Endothelial cell (in vitro differentiated cells): ENCODE measurements at regions not wholly inside any gene's neighbourhood (a gene's known extent, or its start where the extent isn't known, plus 50 kb on each side); places are given as distances from the start of the nearest gene placed in this dataset.

Experiments
- DNase-seq: peaks from one replicate; pipeline ENCODE4 v3.0.0; 2021; ENCODE audit warnings: low spot score
- H3K27ac Mint-ChIP-seq: one replicate; pipeline ENCODE4 v1.8.0; 2021; ENCODE audit warnings: mixed read lengths, inconsistent platforms; ENCODE audit not compliant: unreplicated experiment
- H3K27me3 Mint-ChIP-seq: one replicate; pipeline ENCODE4 v1.8.0; 2021; ENCODE audit warnings: mild to moderate bottlenecking, moderate library complexity, mixed read lengths, inconsistent platforms; ENCODE audit not compliant: unreplicated experiment
- H3K36me3 Mint-ChIP-seq: one replicate; pipeline ENCODE4 v1.8.0; 2021; ENCODE audit warnings: mild to moderate bottlenecking, low read depth, mixed read lengths, inconsistent platforms; ENCODE audit not compliant: unreplicated experiment
- H3K4me1 Mint-ChIP-seq: one replicate; pipeline ENCODE4 v1.8.0; 2021; ENCODE audit warnings: mild to moderate bottlenecking, mixed read lengths, inconsistent platforms; ENCODE audit not compliant: unreplicated experiment
- H3K4me3 Mint-ChIP-seq: one replicate; pipeline ENCODE4 v1.8.0; 2021; ENCODE audit warnings: mild to moderate bottlenecking, mixed read lengths, inconsistent platforms; ENCODE audit not compliant: unreplicated experiment
- H3K9me3 Mint-ChIP-seq: one replicate; pipeline ENCODE4 v1.8.0; 2021; ENCODE audit warnings: mixed read lengths, inconsistent platforms; ENCODE audit not compliant: unreplicated experiment
- TF ChIP-seq, protein P1 (sequence below): fragments of 200-600 bp; sonication (generic); IDR thresholded peaks from one replicate; pipeline ENCODE4 v1.5.0; 2021; ENCODE audit warnings: antibody characterized with exemption; ENCODE audit not compliant: unreplicated experiment

DNA sequence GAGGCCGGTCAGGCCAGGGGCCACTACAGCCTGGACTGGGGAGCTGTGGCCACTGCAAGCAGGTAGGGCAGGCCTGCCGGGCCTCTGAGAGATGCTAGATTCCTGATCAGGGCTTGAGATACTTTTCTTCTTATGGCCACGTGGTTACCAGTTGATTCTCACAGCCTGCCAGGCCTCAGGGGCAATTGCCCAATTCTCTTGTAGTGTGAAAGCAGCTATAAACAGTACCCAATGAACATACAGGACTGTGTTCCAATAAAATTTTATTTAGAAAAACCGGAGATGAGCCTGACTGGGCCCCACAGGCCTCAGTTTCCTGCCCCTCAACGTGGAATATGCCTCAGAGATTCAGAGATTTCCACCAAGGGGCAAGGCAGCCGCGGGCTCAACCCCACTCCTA, 475.2 kb downstream of the TCERG1L start:
- no peak for DNase-seq
- H3K27ac Mint-ChIP-seq = no peak overlapping the region
- H3K36me3 Mint-ChIP-seq = peaks cover 7% of the 10 kb centered on the region
- peaks cover 64% of the 10 kb centered on the region for H3K9me3 Mint-ChIP-seq
- H3K4me3 Mint-ChIP-seq = no peak overlapping the region
- peaks cover 17% of the 10 kb centered on the region for H3K27me3 Mint-ChIP-seq
- TF ChIP-seq, protein P1, sequence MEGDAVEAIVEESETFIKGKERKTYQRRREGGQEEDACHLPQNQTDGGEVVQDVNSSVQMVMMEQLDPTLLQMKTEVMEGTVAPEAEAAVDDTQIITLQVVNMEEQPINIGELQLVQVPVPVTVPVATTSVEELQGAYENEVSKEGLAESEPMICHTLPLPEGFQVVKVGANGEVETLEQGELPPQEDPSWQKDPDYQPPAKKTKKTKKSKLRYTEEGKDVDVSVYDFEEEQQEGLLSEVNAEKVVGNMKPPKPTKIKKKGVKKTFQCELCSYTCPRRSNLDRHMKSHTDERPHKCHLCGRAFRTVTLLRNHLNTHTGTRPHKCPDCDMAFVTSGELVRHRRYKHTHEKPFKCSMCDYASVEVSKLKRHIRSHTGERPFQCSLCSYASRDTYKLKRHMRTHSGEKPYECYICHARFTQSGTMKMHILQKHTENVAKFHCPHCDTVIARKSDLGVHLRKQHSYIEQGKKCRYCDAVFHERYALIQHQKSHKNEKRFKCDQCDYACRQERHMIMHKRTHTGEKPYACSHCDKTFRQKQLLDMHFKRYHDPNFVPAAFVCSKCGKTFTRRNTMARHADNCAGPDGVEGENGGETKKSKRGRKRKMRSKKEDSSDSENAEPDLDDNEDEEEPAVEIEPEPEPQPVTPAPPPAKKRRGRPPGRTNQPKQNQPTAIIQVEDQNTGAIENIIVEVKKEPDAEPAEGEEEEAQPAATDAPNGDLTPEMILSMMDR = no peak
- no peaks in the 10 kb centered on the region for H3K4me1 Mint-ChIP-seq

DNA sequence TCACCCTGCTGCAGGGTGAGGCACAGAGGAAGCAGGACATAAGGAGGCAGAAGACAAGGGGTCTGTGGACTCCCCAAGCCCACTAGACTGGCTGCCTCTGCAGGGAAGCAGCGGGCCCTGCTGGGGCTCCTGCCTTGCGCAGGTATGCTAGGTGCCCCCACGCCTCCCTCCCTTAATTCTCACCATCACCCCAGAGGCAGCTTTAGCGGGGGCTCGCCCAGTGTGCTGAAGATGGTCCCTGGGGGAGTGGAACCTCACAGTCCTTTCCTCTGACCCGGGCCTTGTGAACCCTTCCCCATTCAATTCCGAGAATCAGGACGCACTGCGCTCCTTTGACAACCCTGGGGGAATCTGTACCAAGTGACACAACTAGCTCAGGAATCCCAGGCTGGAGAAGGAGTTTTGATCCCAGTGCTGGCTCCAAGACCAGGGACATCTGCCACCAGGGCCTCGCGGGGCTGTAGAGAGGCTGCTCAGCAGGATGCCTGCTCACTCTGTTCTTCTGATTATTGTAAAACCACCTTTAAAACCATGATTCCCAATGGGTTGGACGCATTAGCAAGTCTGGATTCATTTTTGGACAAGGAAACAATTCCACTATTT, 468.4 kb downstream of the TCERG1L start:
- TF ChIP-seq, protein P1 = no peak
- DNase-seq = no peak
- H3K4me1 Mint-ChIP-seq = no peaks in the 10 kb centered on the region
- no peak overlapping the region for H3K27ac Mint-ChIP-seq
- no peak overlapping the region for H3K4me3 Mint-ChIP-seq
- peaks cover 7% of the 10 kb centered on the region for H3K27me3 Mint-ChIP-seq
- peaks cover 39% of the 10 kb centered on the region for H3K9me3 Mint-ChIP-seq
- H3K36me3 Mint-ChIP-seq = no peaks in the 10 kb centered on the region

DNA sequence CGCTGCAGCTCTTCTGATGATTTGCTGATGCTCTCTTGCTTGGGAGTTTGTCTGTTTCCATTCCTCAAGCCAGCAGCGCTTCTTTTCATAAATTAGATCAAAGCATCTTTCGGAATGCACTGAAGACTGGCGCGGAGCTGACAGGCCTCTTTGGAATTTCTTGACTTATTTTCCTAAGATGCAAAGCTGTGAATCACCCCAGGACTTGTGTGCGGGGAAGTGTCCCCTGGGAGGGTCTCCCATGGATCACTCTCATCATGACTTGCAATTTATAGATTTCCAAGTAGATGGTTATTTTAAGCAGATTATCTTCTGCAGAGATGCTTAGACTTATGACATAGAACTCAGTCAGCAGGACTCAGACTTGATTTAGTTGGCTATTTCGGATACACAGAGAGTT, 467.2 kb downstream of the TCERG1L start:
- no peak for DNase-seq
- Mint-ChIP-seq H3K4me1 (no peaks in the 10 kb centered on the region), H3K9me3 (peaks cover 29% of the 10 kb centered on the region), H3K4me3 (no peak overlapping the region), H3K36me3 (no peaks in the 10 kb centered on the region), H3K27ac (no peak overlapping the region), H3K27me3 (peaks cover 4% of the 10 kb centered on the region)
- TF ChIP-seq, protein P1 = no peak

DNA sequence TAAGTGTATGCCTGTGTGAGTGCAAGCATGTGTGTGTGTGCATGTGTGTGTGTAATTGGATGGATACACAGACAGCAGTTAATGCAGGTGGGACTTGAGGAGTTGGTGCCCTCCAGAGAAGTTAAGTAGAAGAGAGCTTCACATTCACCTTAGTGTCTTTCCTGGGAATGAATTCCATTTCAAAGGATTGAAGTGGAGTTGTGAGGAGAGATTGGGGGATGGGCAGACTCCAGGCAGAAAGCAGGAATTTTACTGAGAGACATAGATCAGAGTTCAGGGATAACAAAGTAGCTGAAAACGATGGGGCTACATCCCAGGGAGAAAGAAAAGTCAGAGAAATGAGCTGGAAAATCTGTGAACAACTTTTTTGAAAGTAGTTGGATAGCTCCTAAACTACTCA, 464.4 kb downstream of the TCERG1L start:
- Mint-ChIP-seq H3K4me1 (no peaks in the 10 kb centered on the region), H3K9me3 (peaks cover 23% of the 10 kb centered on the region), H3K27ac (no peak overlapping the region), H3K4me3 (no peak overlapping the region), H3K36me3 (peaks cover 3% of the 10 kb centered on the region), H3K27me3 (peaks cover 5% of the 10 kb centered on the region)
- TF ChIP-seq, protein P1 = no peak
- no peak for DNase-seq

DNA sequence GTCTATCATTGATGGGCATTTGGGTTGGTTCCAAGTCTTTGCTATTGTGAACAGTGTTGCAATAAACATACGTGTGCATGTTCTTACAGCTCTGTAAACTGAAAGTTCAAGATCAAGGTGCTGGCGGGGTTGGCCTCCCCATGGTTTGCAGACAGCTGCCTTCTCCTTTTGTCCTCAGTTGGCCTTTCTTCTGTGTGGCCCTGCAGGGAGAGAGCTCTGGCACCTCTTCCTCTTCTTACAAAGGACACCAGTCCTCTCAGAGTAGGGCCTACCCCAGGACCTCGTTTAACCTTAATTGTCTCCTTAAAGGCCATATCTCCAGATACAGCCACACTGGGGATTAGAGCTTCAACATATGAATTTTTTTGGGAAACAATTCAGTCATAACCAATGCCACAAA, 462.7 kb downstream of the TCERG1L start:
- Mint-ChIP-seq H3K4me1 (no peaks in the 10 kb centered on the region), H3K27me3 (peaks cover 5% of the 10 kb centered on the region), H3K27ac (no peak overlapping the region), H3K4me3 (no peak overlapping the region), H3K9me3 (peaks cover 25% of the 10 kb centered on the region), H3K36me3 (peaks cover 3% of the 10 kb centered on the region)
- no peak for DNase-seq
- TF ChIP-seq, protein P1 = no peak
